HuH-7 (cell line): ENCODE measurements at regions not wholly inside any gene's neighbourhood (a gene's known extent, or its start where the extent isn't known, plus 50 kb on each side); places are given as distances from the start of the nearest gene placed in this dataset.
"Not testable (repeated sequence)": the region's sequence is repeated elsewhere in the genome, so short reads cannot be mapped to it uniquely, and the experiment has no call there.

Experiments used
- DNase-seq: peaks from one replicate; pipeline ENCODE4 v3.0.0; 2011; ENCODE audit warnings: low spot score

GRCh38 chr20:17891131-17891530 is 77.5 kb downstream of the SNX5 start:
- DNase-seq = not testable (repeated sequence)

- DNase-seq = no peak
Measured at GRCh38 chr20:17890330-17890729, 78.3 kb downstream of the SNX5 start.

GRCh38 chr20:17889226-17889625 is 79.4 kb downstream of the SNX5 start:
- DNase-seq = no peak

GRCh38 chr20:17888044-17888443 is 80.5 kb downstream of the SNX5 start:
- no peak for DNase-seq

- DNase-seq = no peak
Measured at GRCh38 chr20:17887331-17888030, 81.1 kb downstream of the SNX5 start.

GRCh38 chr20:17885544-17885943 is 83.0 kb downstream of the SNX5 start:
- no peak for DNase-seq

GRCh38 chr20:17885076-17885475 is 83.5 kb downstream of the SNX5 start:
- no peak for DNase-seq

- no peak for DNase-seq
Measured at GRCh38 chr20:17884307-17885003, 84.1 kb downstream of the SNX5 start.

- no peak for DNase-seq
Measured at GRCh38 chr20:17883592-17884306, 84.8 kb downstream of the SNX5 start.

GRCh38 chr20:17882834-17883591 is 85.6 kb downstream of the SNX5 start:
- DNase-seq = no peak

GRCh38 chr20:17882065-17882833 is 86.3 kb downstream of the SNX5 start:
- DNase-seq = no peak

- DNase-seq = no peak
Measured at GRCh38 chr20:17881741-17882064, 86.9 kb downstream of the SNX5 start.

- DNase-seq = no peak
Measured at GRCh38 chr20:17878912-17879602, 89.5 kb downstream of the SNX5 start.

- DNase-seq = no peak
Measured at GRCh38 chr20:17878069-17878911, 90.3 kb downstream of the SNX5 start.

- no peak for DNase-seq
Measured at GRCh38 chr20:17875981-17876385, 92.6 kb downstream of the SNX5 start.

GRCh38 chr20:17875106-17875980 is 93.3 kb downstream of the SNX5 start:
- no peak for DNase-seq

- DNase-seq = no peak
Measured at GRCh38 chr20:17874271-17875105, 94.1 kb downstream of the SNX5 start.
